H9 (cell line): ENCODE measurements at regions not wholly inside any gene's neighbourhood (a gene's known extent, or its start where the extent isn't known, plus 50 kb on each side); places are given as distances from the start of the nearest gene placed in this dataset.

Source experiments
- DNase-seq: peaks from one replicate; pipeline ENCODE4 v3.0.0-alpha.2; 2017
- H2AFZ ChIP-seq: one replicate; pipeline ENCODE4 v1.6.1; 2013; ENCODE audit warnings: mild to moderate bottlenecking, low read length, control low read depth, moderate library complexity
- H2AK5ac ChIP-seq: 2 replicates; pipeline ENCODE4 v1.6.1; 2013; ENCODE audit warnings: low read length, control low read depth, mixed read lengths; ENCODE audit not compliant: insufficient read length
- H2BK120ac ChIP-seq: one replicate; pipeline ENCODE4 v1.6.1; 2013; ENCODE audit warnings: low read depth, mild to moderate bottlenecking, low read length, control low read depth, inconsistent platforms; ENCODE audit not compliant: poor library complexity, severe bottlenecking
- H2BK12ac ChIP-seq: 2 replicates; pipeline ENCODE4 v1.6.1; 2013; ENCODE audit warnings: low read length, control low read depth, mixed read lengths, low read depth; ENCODE audit not compliant: insufficient read length
- H2BK15ac ChIP-seq: 2 replicates; pipeline ENCODE4 v1.6.1; 2013; ENCODE audit warnings: low read depth, low read length, control low read depth
- H2BK20ac ChIP-seq: one replicate; pipeline ENCODE4 v1.6.1; 2013; ENCODE audit warnings: low read depth, mild to moderate bottlenecking, low read length, control low read depth, inconsistent platforms; ENCODE audit not compliant: poor library complexity, severe bottlenecking
- H2BK5ac ChIP-seq: 2 replicates; pipeline ENCODE4 v1.6.1; 2013; ENCODE audit warnings: low read length, control low read depth, mixed read lengths; ENCODE audit not compliant: insufficient read length
- H3K14ac ChIP-seq: 2 replicates; pipeline ENCODE4 v1.6.1; 2013; ENCODE audit warnings: low read length, control low read depth; ENCODE audit not compliant: insufficient read depth
- H3K18ac ChIP-seq: 2 replicates; pipeline ENCODE4 v1.6.1; 2013; ENCODE audit warnings: low read depth, mild to moderate bottlenecking, mixed read lengths, low read length, control low read depth; ENCODE audit not compliant: insufficient read length
- H3K23ac ChIP-seq: 2 replicates; pipeline ENCODE4 v1.6.1; 2013; ENCODE audit warnings: low read length, control low read depth, mixed read lengths, low read depth; ENCODE audit not compliant: insufficient read length
- H3K23me2 ChIP-seq: 2 replicates; pipeline ENCODE4 v1.6.1; 2013; ENCODE audit warnings: low read depth, mild to moderate bottlenecking, mixed read lengths, low read length, control low read depth; ENCODE audit not compliant: insufficient read length, poor library complexity, severe bottlenecking
- H3K27ac ChIP-seq: 2 replicates; pipeline ENCODE4 v1.5.1; 2013; ENCODE audit warnings: low read length, control low read depth, mixed read lengths, low read depth; ENCODE audit not compliant: insufficient read length
- H3K27me3 ChIP-seq: 2 replicates; pipeline ENCODE4 v1.6.1; 2013; ENCODE audit warnings: low read length, control low read depth, inconsistent platforms; ENCODE audit not compliant: insufficient read depth
- H3K4ac ChIP-seq: 2 replicates; pipeline ENCODE4 v1.6.1; 2013; ENCODE audit warnings: low read depth, mild to moderate bottlenecking, control low read depth, inconsistent platforms, low read length, moderate library complexity
- H3K4me1 ChIP-seq: 2 replicates; pipeline ENCODE4 v1.6.1; 2013; ENCODE audit warnings: low read length, control low read depth, inconsistent platforms; ENCODE audit not compliant: insufficient read depth
- H3K4me2 ChIP-seq: 2 replicates; pipeline ENCODE4 v1.6.1; 2013; ENCODE audit warnings: low read length, control low read depth, mixed read lengths; ENCODE audit not compliant: insufficient read length, insufficient read depth
- H3K56ac ChIP-seq: 2 replicates; pipeline ENCODE4 v1.6.1; 2013; ENCODE audit warnings: low read depth, mild to moderate bottlenecking, mixed read lengths, low read length, control low read depth; ENCODE audit not compliant: insufficient read length
- H3K79me1 ChIP-seq: 2 replicates; pipeline ENCODE4 v1.6.1; 2013; ENCODE audit warnings: low read depth, mild to moderate bottlenecking, moderate library complexity, low read length, control low read depth, inconsistent platforms; ENCODE audit not compliant: insufficient read depth, poor library complexity, severe bottlenecking
- H3K79me2 ChIP-seq: 2 replicates; pipeline ENCODE4 v1.6.1; 2013; ENCODE audit warnings: low read length, control low read depth, inconsistent platforms; ENCODE audit not compliant: insufficient read depth
- H3K9ac ChIP-seq: 2 replicates; pipeline ENCODE4 v1.6.1; 2013; ENCODE audit warnings: low read length, control low read depth, mixed read lengths; ENCODE audit not compliant: insufficient read length; ENCODE audit errors: extremely low read depth
- H3K9me3 ChIP-seq: one replicate; pipeline ENCODE4 v1.6.1; 2013; ENCODE audit warnings: low read depth, low read length, inconsistent platforms; ENCODE audit not compliant: control insufficient read depth
- H3T11ph ChIP-seq: one replicate; pipeline ENCODE4 v1.6.1; 2013; ENCODE audit warnings: mild to moderate bottlenecking, low read length, control low read depth, inconsistent platforms
- H4K20me1 ChIP-seq: one replicate; pipeline ENCODE4 v1.6.1; 2013; ENCODE audit not compliant: control insufficient read depth, insufficient read length, insufficient read depth
- H4K5ac ChIP-seq: 2 replicates; pipeline ENCODE4 v1.6.1; 2013; ENCODE audit warnings: low read depth, mild to moderate bottlenecking, mixed read lengths, low read length, control low read depth; ENCODE audit not compliant: insufficient read length
- H4K8ac ChIP-seq: replicated peaks from 2 replicates; pipeline ENCODE4 v1.6.1; 2013; ENCODE audit warnings: low read length, control low read depth, mixed read lengths, low read depth; ENCODE audit not compliant: insufficient read length
- H4K91ac ChIP-seq: 2 replicates; pipeline ENCODE4 v1.6.1; 2013; ENCODE audit warnings: low read depth, mild to moderate bottlenecking, moderate library complexity, mixed read lengths, low read length, control low read depth; ENCODE audit not compliant: insufficient read length
- H3K27ac Mint-ChIP-seq, 3 experiments: 2 replicates in 2 of 3; 3 replicates in 1 of 3; pipeline ENCODE4 v1.8.0; 2020 to 2021; ENCODE audit warnings: mixed read lengths in 3 of 3, mild to moderate bottlenecking in 1 of 3, moderate library complexity in 1 of 3
- H3K27me3 Mint-ChIP-seq: 2 replicates; pipeline ENCODE4 v1.8.0; 2021; ENCODE audit warnings: low read depth, mild to moderate bottlenecking, moderate library complexity, mixed read lengths
- H3K36me3 Mint-ChIP-seq, 3 experiments: 2 replicates in 2 of 3; 3 replicates in 1 of 3; pipeline ENCODE4 v1.8.0; 2020 to 2021; ENCODE audit warnings: low read depth in 3 of 3, mixed read lengths in 3 of 3; ENCODE audit not compliant: insufficient read depth in 1 of 3
- H3K4me1 Mint-ChIP-seq, 2 experiments: 2 replicates each; pipeline ENCODE4 v1.8.0; 2020; ENCODE audit warnings: mixed read lengths in 2 of 2
- H3K4me3 Mint-ChIP-seq, 2 experiments: 2 replicates in 1 of 2; 3 replicates in 1 of 2; pipeline ENCODE4 v1.8.0; 2020 to 2021; ENCODE audit warnings: mild to moderate bottlenecking in 2 of 2, mixed read lengths in 2 of 2, moderate library complexity in 1 of 2
- H3K9me3 Mint-ChIP-seq, 2 experiments: 2 replicates in 1 of 2; 3 replicates in 1 of 2; pipeline ENCODE4 v1.8.0; 2020; ENCODE audit warnings: mild to moderate bottlenecking in 2 of 2, mixed read lengths in 2 of 2, moderate library complexity in 1 of 2
- CTCF ChIP-seq: fragments of 200-600 bp; sonication (generic); conservative IDR thresholded peaks from 3 replicates; pipeline ENCODE4 v1.8.0; 2021; ENCODE audit warnings: antibody characterized with exemption, mild to moderate bottlenecking
- WGBS: extraction: QIAGEN DNeasy Blood & Tissue Kit; methylation state at CpG from one replicate; pipeline ENCODE4 v1.1.7; 2013; ENCODE audit warnings: missing lambda C conversion rate, low lambda C conversion rate, mixed read lengths; ENCODE audit not compliant: insufficient read length; ENCODE audit errors: extremely low coverage; 5-methylcytosine and 5-hydroxymethylcytosine counted together

GRCh38 chr5:97544678-97545077 lies 361.6 kb upstream of the RIOK2 start:
- no peak overlapping the region; a peak in 2 of 7 replicates for H3K27ac Mint-ChIP-seq
- H3K36me3 Mint-ChIP-seq, result peaks cover 0 to 4% (median 0%) of the 10 kb centered on the region in 3 experiments; a peak in 2 of 7 replicates
- no CpG with 5 or more reads among the region's 5 CpGs for whole genome bisulfite sequencing

More at GRCh38 chr5:97544678-97545077, 361.6 kb upstream of the RIOK2 start:
- H2AK5ac ChIP-seq, result no peak overlapping the region
- no peak overlapping the region for H2BK15ac ChIP-seq
- TF ChIP-seq CTCF, result no peak
- Mint-ChIP-seq H3K4me1 (peaks cover 28% of the 10 kb centered on the region in 2 experiments), H3K9me3 (peaks cover 2 to 4% of the 10 kb centered on the region in 2 experiments; a peak in 4 of 5 replicates), H3K27me3 (no peaks in the 10 kb centered on the region), H3K4me3 (no peak overlapping the region; a peak in 1 of 5 replicates)
- no peaks in the 10 kb centered on the region for H3K4me1 ChIP-seq
- H4K91ac ChIP-seq, result no peak overlapping the region
- no peaks in the 10 kb centered on the region for H3K79me1 ChIP-seq
- no peak overlapping the region for H2BK12ac ChIP-seq
- H2BK20ac ChIP-seq, result no peak overlapping the region
- no peak overlapping the region for H3K4me2 ChIP-seq
- no peak overlapping the region for H4K5ac ChIP-seq
- H3K27me3 ChIP-seq, result no peaks in the 10 kb centered on the region
- H3K18ac ChIP-seq, result no peak overlapping the region
- no peak overlapping the region for H2AFZ ChIP-seq
- no peak overlapping the region for H3K27ac ChIP-seq
- no peaks in the 10 kb centered on the region for H4K20me1 ChIP-seq
- no peak overlapping the region for H2BK120ac ChIP-seq
- H3K56ac ChIP-seq, result no peak overlapping the region
- no peak for DNase-seq
- no peaks in the 10 kb centered on the region for H3K9me3 ChIP-seq
- H3K23ac ChIP-seq, result no peak overlapping the region
- H2BK5ac ChIP-seq, result no peak overlapping the region
- H3K79me2 ChIP-seq, result no peaks in the 10 kb centered on the region
- H3K9ac ChIP-seq, result no peak overlapping the region
- no peak overlapping the region for H3K4ac ChIP-seq
- no peak overlapping the region for H4K8ac ChIP-seq
- no peaks in the 10 kb centered on the region for H3K23me2 ChIP-seq
- H3T11ph ChIP-seq, result no peak overlapping the region
- no peak overlapping the region for H3K14ac ChIP-seq
